ENCODE measurements at regions not wholly inside any gene's neighbourhood (a gene's known extent, or its start where the extent isn't known, plus 50 kb on each side); places are given as distances from the start of the nearest gene placed in this dataset.

- no peaks in the 10 kb centered on the region for H4K20me1 ChIP-seq (ENCODE audit: insufficient read depth, poor library complexity, severe bottlenecking)
- no peaks in the 10 kb centered on the region for H3K9me2 ChIP-seq (replicated peaks; ENCODE audit: insufficient read depth)
- no peak overlapping the region for H3K27ac ChIP-seq
- no peak overlapping the region for H3K4me2 ChIP-seq
- no peak for DNase-seq (ENCODE audit: low spot score)
- H3K36me3 ChIP-seq (replicated peaks; ENCODE audit: insufficient read depth, low read depth): no peaks in the 10 kb centered on the region
- H3K9me3 ChIP-seq (ENCODE audit: low read depth): no peaks in the 10 kb centered on the region
- no peak overlapping the region for H2AFZ ChIP-seq
- WGBS (ENCODE audit: low lambda C conversion rate, missing lambda C conversion rate): 97% methylated on average over 34 of the region's 41 CpGs
- H3K79me2 ChIP-seq: no peaks in the 10 kb centered on the region
- no peaks in the 10 kb centered on the region for H3K27me3 ChIP-seq
- TF ChIP-seq CTCF (IDR thresholded peaks at IDR 0.05; ENCODE audit: poor library complexity) (no peak), EZH2 (IDR thresholded peaks at IDR 0.05; ENCODE audit: borderline replicate concordance) (no peak), EZH2phosphoT487 (IDR thresholded peaks at IDR 0.05; ENCODE audit: low read depth, severe bottlenecking, unreplicated experiment) (no peak)
- no peaks in the 10 kb centered on the region for H3K4me1 ChIP-seq (ENCODE audit: insufficient read depth)
- H3K4me3 ChIP-seq: no peak overlapping the region
Measured at GRCh38 chr13:89883893-89884448, 1463.5 kb upstream of the MIR17HG start.

- Histone ChIP-seq H3K9me2 (replicated peaks; ENCODE audit: insufficient read depth) (no peaks in the 10 kb centered on the region), H3K4me2 (no peak overlapping the region), H2AFZ (no peak overlapping the region), H3K27ac (no peak overlapping the region), H3K4me3 (no peak overlapping the region), H3K27me3 (no peaks in the 10 kb centered on the region), H3K36me3 (replicated peaks; ENCODE audit: insufficient read depth, low read depth) (no peaks in the 10 kb centered on the region), H4K20me1 (ENCODE audit: insufficient read depth, poor library complexity, severe bottlenecking) (no peaks in the 10 kb centered on the region), H3K79me2 (no peaks in the 10 kb centered on the region), H3K9me3 (ENCODE audit: low read depth) (no peaks in the 10 kb centered on the region), H3K4me1 (ENCODE audit: insufficient read depth) (no peaks in the 10 kb centered on the region)
- no peak for TF ChIP-seq EZH2phosphoT487 (IDR thresholded peaks at IDR 0.05; ENCODE audit: low read depth, severe bottlenecking, unreplicated experiment)
- no peak for TF ChIP-seq CTCF (IDR thresholded peaks at IDR 0.05; ENCODE audit: poor library complexity)
- no peak for TF ChIP-seq EZH2 (IDR thresholded peaks at IDR 0.05; ENCODE audit: borderline replicate concordance)
- no peak for DNase-seq (ENCODE audit: low spot score)
Measured at GRCh38 chr13:89890806-89891205, 1456.7 kb upstream of the MIR17HG start.

- H3K4me1 ChIP-seq (ENCODE audit: insufficient read depth): no peaks in the 10 kb centered on the region
- H3K36me3 ChIP-seq (replicated peaks; ENCODE audit: insufficient read depth, low read depth): no peaks in the 10 kb centered on the region
- WGBS (ENCODE audit: low lambda C conversion rate, missing lambda C conversion rate): 50% methylated on average over 2 of the region's 2 CpGs
- no peak overlapping the region for H3K27ac ChIP-seq
- H3K4me2 ChIP-seq: no peak overlapping the region
- H3K9me3 ChIP-seq (ENCODE audit: low read depth): no peaks in the 10 kb centered on the region
- no peak overlapping the region for H3K4me3 ChIP-seq
- TF ChIP-seq EZH2phosphoT487 (IDR thresholded peaks at IDR 0.05; ENCODE audit: low read depth, severe bottlenecking, unreplicated experiment) (no peak), CTCF (IDR thresholded peaks at IDR 0.05; ENCODE audit: poor library complexity) (no peak), EZH2 (IDR thresholded peaks at IDR 0.05; ENCODE audit: borderline replicate concordance) (no peak)
- H3K9me2 ChIP-seq (replicated peaks; ENCODE audit: insufficient read depth): no peaks in the 10 kb centered on the region
- H3K79me2 ChIP-seq: no peaks in the 10 kb centered on the region
- no peaks in the 10 kb centered on the region for H4K20me1 ChIP-seq (ENCODE audit: insufficient read depth, poor library complexity, severe bottlenecking)
- H2AFZ ChIP-seq: no peak overlapping the region
- no peaks in the 10 kb centered on the region for H3K27me3 ChIP-seq
- DNase-seq (ENCODE audit: low spot score): no peak
Measured at GRCh38 chr13:89891416-89891815, 1456.1 kb upstream of the MIR17HG start.

GRCh38 chr13:89897681-89898080 lies 1449.8 kb upstream of the MIR17HG start:
- DNase-seq (ENCODE audit: low spot score): no peak
- no peaks in the 10 kb centered on the region for H4K20me1 ChIP-seq (ENCODE audit: insufficient read depth, poor library complexity, severe bottlenecking)
- no peak overlapping the region for H3K4me3 ChIP-seq
- H3K27ac ChIP-seq: no peak overlapping the region
- no peaks in the 10 kb centered on the region for H3K27me3 ChIP-seq
- WGBS (ENCODE audit: low lambda C conversion rate, missing lambda C conversion rate): 96% methylated on average over 1 of the region's 1 CpG
- H3K4me2 ChIP-seq: no peak overlapping the region
- H3K9me2 ChIP-seq (replicated peaks; ENCODE audit: insufficient read depth): no peaks in the 10 kb centered on the region
- no peaks in the 10 kb centered on the region for H3K9me3 ChIP-seq (ENCODE audit: low read depth)
- no peaks in the 10 kb centered on the region for H3K79me2 ChIP-seq
- H3K4me1 ChIP-seq (ENCODE audit: insufficient read depth): no peaks in the 10 kb centered on the region
- TF ChIP-seq EZH2 (IDR thresholded peaks at IDR 0.05; ENCODE audit: borderline replicate concordance) (no peak), EZH2phosphoT487 (IDR thresholded peaks at IDR 0.05; ENCODE audit: low read depth, severe bottlenecking, unreplicated experiment) (no peak), CTCF (IDR thresholded peaks at IDR 0.05; ENCODE audit: poor library complexity) (no peak)
- H3K36me3 ChIP-seq (replicated peaks; ENCODE audit: insufficient read depth, low read depth): no peaks in the 10 kb centered on the region
- no peak overlapping the region for H2AFZ ChIP-seq
